HCT116 (cell line): ENCODE measurements at regions not wholly inside any gene's neighbourhood (a gene's known extent, or its start where the extent isn't known, plus 50 kb on each side); places are given as distances from the start of the nearest gene placed in this dataset.
A peak's percentile ranks its signal among the peaks of the same experiment; 100 is the strongest.

Experiments used
- ATAC-seq: fragments of 200-7000 bp; cut with Tn5 transposase; 2 replicates; pipeline ENCODE4 v1.9.1; 2020; ENCODE audit warnings: mild to moderate bottlenecking, moderate library complexity
- BruUV-seq: library from RNA; stranded (reverse); fragments of 400-500 nt; replicated peaks from 2 replicates; lab custom pipeline; 2021; lab: Mats Ljungman, UMichigan
- CTCF ChIA-PET: fragments of 300-600 bp; sonication (Branson Sonifier 250); formaldehyde crosslinking; loops from one replicate; lab custom pipeline; 2021; ENCODE audit warnings: antibody characterized with exemption; lab: Charles Lee
- POLR2A ChIA-PET: fragments of 300-600, 350-600 bp; sonication (Branson Sonifier 250); formaldehyde crosslinking; loops from one replicate; lab custom pipeline; 2021; ENCODE audit warnings: antibody characterized with exemption; lab: Charles Lee
- RAD21 ChIA-PET, 2 experiments: fragments of 300-600 bp; sonication (Branson Sonifier 250); formaldehyde crosslinking; loops; one replicate each; lab custom pipeline; 2023; ENCODE audit warnings: low total read pairs in 2 of 2; ENCODE audit not compliant: uncharacterized antibody in 2 of 2, unreplicated experiment in 2 of 2, low non-redundant PET in 1 of 2; lab: Charles Lee
- DNase-seq: peaks from one replicate; pipeline ENCODE4 v3.0.0-alpha.2; 2010; ENCODE audit warnings: low read depth, low spot score
- H2AFZ ChIP-seq: fragments of 200-600 bp; shearing (Covaris generic), sonication (generic); 2 replicates; pipeline ENCODE4 v1.6.1; 2017; ENCODE audit warnings: low read depth, mixed run types, mixed read lengths, antibody characterized with exemption, low read length; ENCODE audit not compliant: poor library complexity, severe bottlenecking
- H3K27ac ChIP-seq: 2 replicates; pipeline ENCODE4 v1.5.1; 2012; ENCODE audit warnings: low read depth, low read length
- H3K27me3 ChIP-seq: fragments of 200-600 bp; sonication (generic); 2 replicates; pipeline ENCODE4 v1.6.1; 2016; ENCODE audit warnings: mixed run types, low read length, mixed read lengths; ENCODE audit not compliant: insufficient read depth
- H3K36me3 ChIP-seq, 2 experiments: fragments of 200-500 bp in 1 of 2; fragments of 200-600 bp in 1 of 2; sonication (Bioruptor generic) in 1 of 2; sonication (generic) in 1 of 2; 2 replicates each; pipeline versions ENCODE4 v1.5.1 to v1.6.1; 2014 to 2016; ENCODE audit warnings: low read length in 2 of 2, inconsistent platforms in 1 of 2, mixed read lengths in 1 of 2, mixed run types in 1 of 2; ENCODE audit not compliant: insufficient read depth in 2 of 2, control insufficient read depth in 1 of 2
- H3K4me1 ChIP-seq, 2 experiments: fragments of 200-600 bp in 1 of 2; sonication (generic) in 1 of 2; 2 replicates each; pipeline versions ENCODE4 v1.5.1 to v1.6.1; 2012 to 2017; ENCODE audit warnings: low read length in 2 of 2, inconsistent platforms in 1 of 2, mild to moderate bottlenecking in 1 of 2, mixed read lengths in 1 of 2, mixed run types in 1 of 2, moderate library complexity in 1 of 2; ENCODE audit not compliant: insufficient read depth in 2 of 2, control insufficient read depth in 1 of 2
- H3K4me2 ChIP-seq: fragments of 200-600 bp; sonication (generic); 2 replicates; pipeline ENCODE4 v1.6.1; 2017; ENCODE audit warnings: mixed run types, low read length, mixed read lengths
- H3K4me3 ChIP-seq, 2 experiments: fragments of 200-600 bp in 1 of 2; sonication (generic) in 1 of 2; replicated peaks in 1 of 2; 2 replicates each; pipeline ENCODE4 v1.5.1; 2011 to 2016; ENCODE audit warnings: low read length in 2 of 2, control low read depth in 1 of 2, low read depth in 1 of 2, mild to moderate bottlenecking in 1 of 2, mixed read lengths in 1 of 2, mixed run types in 1 of 2
- H3K79me2 ChIP-seq: fragments of 200-600 bp; sonication (generic); 2 replicates; pipeline ENCODE4 v1.6.1; 2017; ENCODE audit warnings: mild to moderate bottlenecking, mixed run types, low read length, moderate library complexity, mixed read lengths; ENCODE audit not compliant: insufficient read depth
- H3K9ac ChIP-seq: fragments of 200-600 bp; sonication (generic); 2 replicates; pipeline ENCODE4 v1.6.1; 2016; ENCODE audit warnings: low read length, mixed read lengths
- H3K9me2 ChIP-seq: fragments of 200-600 bp; sonication (generic), shearing (Covaris generic); 2 replicates; pipeline ENCODE4 v1.6.1; 2017; ENCODE audit warnings: mixed run types, mild to moderate bottlenecking, moderate library complexity; ENCODE audit not compliant: insufficient read depth
- H3K9me3 ChIP-seq, 2 experiments: fragments of 200-500 bp in 1 of 2; fragments of 200-600 bp in 1 of 2; sonication (Bioruptor generic) in 1 of 2; sonication (generic) in 1 of 2; 2 replicates each; pipeline ENCODE4 v1.6.1; 2014 to 2017; ENCODE audit warnings: low read length in 2 of 2, mixed read lengths in 2 of 2, inconsistent platforms in 1 of 2, low read depth in 1 of 2, mild to moderate bottlenecking in 1 of 2, mixed run types in 1 of 2, moderate library complexity in 1 of 2; ENCODE audit not compliant: control insufficient read depth in 1 of 2, insufficient read depth in 1 of 2
- H4K20me1 ChIP-seq: fragments of 200-600 bp; sonication (generic), shearing (Covaris generic); 2 replicates; pipeline ENCODE4 v1.6.1; 2017; ENCODE audit warnings: mixed run types, mild to moderate bottlenecking, moderate library complexity; ENCODE audit not compliant: insufficient read depth
- CBX3 ChIP-seq: IDR thresholded peaks from 2 replicates; pipeline ENCODE4 v1.6.1; 2012; ENCODE audit warnings: low read depth
- CEBPB ChIP-seq: IDR thresholded peaks from 2 replicates; pipeline ENCODE4 v1.6.1; 2012; ENCODE audit warnings: low read depth
- EGR1 ChIP-seq: IDR thresholded peaks from 2 replicates; pipeline ENCODE4 v1.6.1; 2012; ENCODE audit warnings: low read depth
- ELF1 ChIP-seq: IDR thresholded peaks from 2 replicates; pipeline ENCODE4 v1.6.1; 2012; ENCODE audit warnings: low read depth, borderline replicate concordance
- EZH2 ChIP-seq: fragments of 200-600 bp; sonication (generic); IDR thresholded peaks from 2 replicates; pipeline ENCODE4 v1.6.1; 2017; ENCODE audit warnings: antibody characterized with exemption, mixed run types
- EZH2phosphoT487 ChIP-seq: fragments of 200-600 bp; IDR thresholded peaks from 2 replicates; pipeline ENCODE4 v1.6.1; 2018; ENCODE audit warnings: antibody characterized with exemption, borderline replicate concordance
- FOSL1 ChIP-seq: IDR thresholded peaks from 2 replicates; pipeline ENCODE4 v1.6.1; 2012; ENCODE audit warnings: low read depth
- JUND ChIP-seq: IDR thresholded peaks from 2 replicates; pipeline ENCODE4 v1.6.1; 2012
- POLR2AphosphoS5 ChIP-seq: IDR thresholded peaks from 2 replicates; pipeline ENCODE4 v1.6.1; 2011; ENCODE audit warnings: mild to moderate bottlenecking, low read depth, low read length, moderate library complexity
- SRF ChIP-seq: IDR thresholded peaks from 2 replicates; pipeline ENCODE4 v1.6.1; 2012; ENCODE audit warnings: low read depth
- TCF7L2 ChIP-seq: IDR thresholded peaks from 2 replicates; pipeline ENCODE4 v1.7.0; 2011; ENCODE audit warnings: borderline replicate concordance, inconsistent platforms; ENCODE audit not compliant: insufficient read depth, insufficient read length; ENCODE audit errors: extremely low read depth
- YY1 ChIP-seq: IDR thresholded peaks from 2 replicates; pipeline ENCODE4 v1.6.1; 2011; ENCODE audit warnings: low read length, low read depth, moderate library complexity, mild to moderate bottlenecking; ENCODE audit not compliant: insufficient replicate concordance; ENCODE audit errors: extremely low read depth
- ZFX ChIP-seq: fragments of 450-650 bp; IDR thresholded peaks from 2 replicates; pipeline ENCODE4 v1.6.1; 2017
- ZNF274 ChIP-seq: fragments of 200-500 bp; sonication (Bioruptor generic); IDR thresholded peaks from 2 replicates; pipeline ENCODE4 v1.6.1; 2014; ENCODE audit warnings: mild to moderate bottlenecking, low read depth, low read length, inconsistent platforms
- intact Hi-C: fragments of 100-400 bp; cut with micrococcal nuclease; formaldehyde crosslinking; loops from 2 replicates; pipeline ENCODE4 v1.10.0; 2022
- TF ChIP-seq, protein P1 (sequence below): IDR thresholded peaks from 2 replicates; pipeline ENCODE4 v1.6.1; 2011; ENCODE audit warnings: mild to moderate bottlenecking, low read length, moderate library complexity; ENCODE audit not compliant: insufficient replicate concordance; ENCODE audit errors: extremely low read depth
- TF ChIP-seq, protein P2 (sequence below): IDR thresholded peaks from 2 replicates; pipeline ENCODE4 v1.6.1; 2012
- TF ChIP-seq, protein P3 (sequence below): IDR thresholded peaks from 2 replicates; pipeline ENCODE4 v1.6.1; 2012; ENCODE audit warnings: low read depth
- TF ChIP-seq, protein P4 (sequence below), 3 experiments: fragments of 200-600 bp in 1 of 3; sonication (generic) in 1 of 3; IDR thresholded peaks in 2 of 3; conservative IDR thresholded peaks in 1 of 3; 2 replicates each; pipeline ENCODE4 v1.5.1; 2012 to 2017; ENCODE audit warnings: low read depth in 2 of 3, low read length in 2 of 3, antibody characterized with exemption in 1 of 3, borderline replicate concordance in 1 of 3, control low read depth in 1 of 3, mild to moderate bottlenecking in 1 of 3, mixed read lengths in 1 of 3, mixed run types in 1 of 3, moderate library complexity in 1 of 3; ENCODE audit not compliant: insufficient read depth in 1 of 3
- TF ChIP-seq, protein P5 (sequence below): IDR thresholded peaks from 2 replicates; pipeline ENCODE4 v1.6.1; 2012

DNA sequence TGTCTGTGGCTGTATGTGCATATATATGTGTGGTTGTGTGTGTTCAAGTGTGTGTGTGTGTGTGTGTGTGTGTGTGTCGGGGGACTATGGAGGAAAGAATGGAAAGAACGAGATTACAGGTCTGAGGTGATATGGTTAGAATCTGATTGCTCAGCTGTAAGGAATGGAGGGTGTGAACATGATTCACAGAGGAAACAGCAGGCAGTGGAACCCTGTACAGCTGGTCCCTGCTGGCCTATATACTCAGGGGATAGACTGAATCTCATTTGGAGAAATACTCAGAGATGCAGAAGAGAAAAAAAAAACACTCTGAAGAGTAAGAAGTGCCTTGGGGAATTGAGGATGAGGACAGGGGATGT, 180.1 kb upstream of the ESRRG start:
- CTCF ChIA-PET = no interaction called here
- TF ChIP-seq YY1 (no peak), CEBPB (no peak), SRF (no peak), EZH2 (no peak), POLR2AphosphoS5 (no peak), ZFX (no peak), EZH2phosphoT487 (no peak), TCF7L2 (no peak), ZNF274 (no peak), FOSL1 (no peak), EGR1 (no peak), JUND (no peak), ELF1 (no peak), CBX3 (no peak)
- TF ChIP-seq, protein P1, sequence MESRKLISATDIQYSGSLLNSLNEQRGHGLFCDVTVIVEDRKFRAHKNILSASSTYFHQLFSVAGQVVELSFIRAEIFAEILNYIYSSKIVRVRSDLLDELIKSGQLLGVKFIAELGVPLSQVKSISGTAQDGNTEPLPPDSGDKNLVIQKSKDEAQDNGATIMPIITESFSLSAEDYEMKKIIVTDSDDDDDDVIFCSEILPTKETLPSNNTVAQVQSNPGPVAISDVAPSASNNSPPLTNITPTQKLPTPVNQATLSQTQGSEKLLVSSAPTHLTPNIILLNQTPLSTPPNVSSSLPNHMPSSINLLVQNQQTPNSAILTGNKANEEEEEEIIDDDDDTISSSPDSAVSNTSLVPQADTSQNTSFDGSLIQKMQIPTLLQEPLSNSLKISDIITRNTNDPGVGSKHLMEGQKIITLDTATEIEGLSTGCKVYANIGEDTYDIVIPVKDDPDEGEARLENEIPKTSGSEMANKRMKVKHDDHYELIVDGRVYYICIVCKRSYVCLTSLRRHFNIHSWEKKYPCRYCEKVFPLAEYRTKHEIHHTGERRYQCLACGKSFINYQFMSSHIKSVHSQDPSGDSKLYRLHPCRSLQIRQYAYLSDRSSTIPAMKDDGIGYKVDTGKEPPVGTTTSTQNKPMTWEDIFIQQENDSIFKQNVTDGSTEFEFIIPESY = no peak
- TF ChIP-seq, protein P2, sequence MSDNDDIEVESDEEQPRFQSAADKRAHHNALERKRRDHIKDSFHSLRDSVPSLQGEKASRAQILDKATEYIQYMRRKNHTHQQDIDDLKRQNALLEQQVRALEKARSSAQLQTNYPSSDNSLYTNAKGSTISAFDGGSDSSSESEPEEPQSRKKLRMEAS = no peak
- TF ChIP-seq, protein P3, sequence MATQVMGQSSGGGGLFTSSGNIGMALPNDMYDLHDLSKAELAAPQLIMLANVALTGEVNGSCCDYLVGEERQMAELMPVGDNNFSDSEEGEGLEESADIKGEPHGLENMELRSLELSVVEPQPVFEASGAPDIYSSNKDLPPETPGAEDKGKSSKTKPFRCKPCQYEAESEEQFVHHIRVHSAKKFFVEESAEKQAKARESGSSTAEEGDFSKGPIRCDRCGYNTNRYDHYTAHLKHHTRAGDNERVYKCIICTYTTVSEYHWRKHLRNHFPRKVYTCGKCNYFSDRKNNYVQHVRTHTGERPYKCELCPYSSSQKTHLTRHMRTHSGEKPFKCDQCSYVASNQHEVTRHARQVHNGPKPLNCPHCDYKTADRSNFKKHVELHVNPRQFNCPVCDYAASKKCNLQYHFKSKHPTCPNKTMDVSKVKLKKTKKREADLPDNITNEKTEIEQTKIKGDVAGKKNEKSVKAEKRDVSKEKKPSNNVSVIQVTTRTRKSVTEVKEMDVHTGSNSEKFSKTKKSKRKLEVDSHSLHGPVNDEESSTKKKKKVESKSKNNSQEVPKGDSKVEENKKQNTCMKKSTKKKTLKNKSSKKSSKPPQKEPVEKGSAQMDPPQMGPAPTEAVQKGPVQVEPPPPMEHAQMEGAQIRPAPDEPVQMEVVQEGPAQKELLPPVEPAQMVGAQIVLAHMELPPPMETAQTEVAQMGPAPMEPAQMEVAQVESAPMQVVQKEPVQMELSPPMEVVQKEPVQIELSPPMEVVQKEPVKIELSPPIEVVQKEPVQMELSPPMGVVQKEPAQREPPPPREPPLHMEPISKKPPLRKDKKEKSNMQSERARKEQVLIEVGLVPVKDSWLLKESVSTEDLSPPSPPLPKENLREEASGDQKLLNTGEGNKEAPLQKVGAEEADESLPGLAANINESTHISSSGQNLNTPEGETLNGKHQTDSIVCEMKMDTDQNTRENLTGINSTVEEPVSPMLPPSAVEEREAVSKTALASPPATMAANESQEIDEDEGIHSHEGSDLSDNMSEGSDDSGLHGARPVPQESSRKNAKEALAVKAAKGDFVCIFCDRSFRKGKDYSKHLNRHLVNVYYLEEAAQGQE = no peak
- TF ChIP-seq, protein P4, sequence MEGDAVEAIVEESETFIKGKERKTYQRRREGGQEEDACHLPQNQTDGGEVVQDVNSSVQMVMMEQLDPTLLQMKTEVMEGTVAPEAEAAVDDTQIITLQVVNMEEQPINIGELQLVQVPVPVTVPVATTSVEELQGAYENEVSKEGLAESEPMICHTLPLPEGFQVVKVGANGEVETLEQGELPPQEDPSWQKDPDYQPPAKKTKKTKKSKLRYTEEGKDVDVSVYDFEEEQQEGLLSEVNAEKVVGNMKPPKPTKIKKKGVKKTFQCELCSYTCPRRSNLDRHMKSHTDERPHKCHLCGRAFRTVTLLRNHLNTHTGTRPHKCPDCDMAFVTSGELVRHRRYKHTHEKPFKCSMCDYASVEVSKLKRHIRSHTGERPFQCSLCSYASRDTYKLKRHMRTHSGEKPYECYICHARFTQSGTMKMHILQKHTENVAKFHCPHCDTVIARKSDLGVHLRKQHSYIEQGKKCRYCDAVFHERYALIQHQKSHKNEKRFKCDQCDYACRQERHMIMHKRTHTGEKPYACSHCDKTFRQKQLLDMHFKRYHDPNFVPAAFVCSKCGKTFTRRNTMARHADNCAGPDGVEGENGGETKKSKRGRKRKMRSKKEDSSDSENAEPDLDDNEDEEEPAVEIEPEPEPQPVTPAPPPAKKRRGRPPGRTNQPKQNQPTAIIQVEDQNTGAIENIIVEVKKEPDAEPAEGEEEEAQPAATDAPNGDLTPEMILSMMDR (IDR thresholded peaks at IDR 0.05 in 2 of 3, conservative IDR thresholded peaks at IDR 0.05 in 1 of 3; ENCODE audit: borderline replicate concordance in 1 of 3, insufficient read depth in 1 of 3, low read depth in 2 of 3, low read length in 2 of 3) = no peak
- TF ChIP-seq, protein P5, sequence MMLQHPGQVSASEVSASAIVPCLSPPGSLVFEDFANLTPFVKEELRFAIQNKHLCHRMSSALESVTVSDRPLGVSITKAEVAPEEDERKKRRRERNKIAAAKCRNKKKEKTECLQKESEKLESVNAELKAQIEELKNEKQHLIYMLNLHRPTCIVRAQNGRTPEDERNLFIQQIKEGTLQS = no peak
- Histone ChIP-seq H3K36me3 (no peaks in the 10 kb centered on the region), H3K79me2 (no peaks in the 10 kb centered on the region), H3K27me3 (no peaks in the 10 kb centered on the region), H3K4me2 (no peak overlapping the region), H3K4me1 (peaks cover 0 to 5% of the 10 kb centered on the region in 2 experiments; a peak in 1 of 4 replicates), H4K20me1 (no peaks in the 10 kb centered on the region), H3K9me2 (no peaks in the 10 kb centered on the region), H3K27ac (no peak overlapping the region), H2AFZ (no peak overlapping the region), H3K9ac (no peak overlapping the region), H3K9me3 (no peaks in the 10 kb centered on the region), H3K4me3 (no peak overlapping the region)
- RAD21 ChIA-PET = no interaction called here
- DNase-seq = no peak
- no TSS peak for BruUV-seq
- intact Hi-C loops = no loop called here
- 0 out of 2 replicates have a peak, but pooled peaks have one; percentile 20 for ATAC-seq
- POLR2A ChIA-PET = no interaction called here
